Right lobe of liver (tissue), 4 donors: ENCODE measurements at regions not wholly inside any gene's neighbourhood (a gene's known extent, or its start where the extent isn't known, plus 50 kb on each side); places are given as distances from the start of the nearest gene placed in this dataset.

Experiments used
- POLR2A ChIP-seq: fragments of 450-650 bp; IDR thresholded peaks from one replicate; pipeline ENCODE4 v1.6.1; 2017; ENCODE audit warnings: antibody characterized with exemption, mild to moderate bottlenecking
- TF ChIP-seq, protein P1 (sequence below), 4 donors: fragments of 200-600 bp in 3 of 4; fragments of 450-650 bp in 1 of 4; IDR thresholded peaks; one replicate each; pipeline versions ENCODE4 v1.5.1 to v1.8.0; 2016 to 2022; ENCODE audit warnings: antibody characterized with exemption in 4 of 4, mild to moderate bottlenecking in 2 of 4
- donor health status: DM: no; HTN: no; CAD: no.
- donor health status: DM: no; HTN: no; CAD: no.
- donor health status: DM: no; HTN: yes; CAD: no.

- no peak for TF ChIP-seq POLR2A
- TF ChIP-seq, protein P1, sequence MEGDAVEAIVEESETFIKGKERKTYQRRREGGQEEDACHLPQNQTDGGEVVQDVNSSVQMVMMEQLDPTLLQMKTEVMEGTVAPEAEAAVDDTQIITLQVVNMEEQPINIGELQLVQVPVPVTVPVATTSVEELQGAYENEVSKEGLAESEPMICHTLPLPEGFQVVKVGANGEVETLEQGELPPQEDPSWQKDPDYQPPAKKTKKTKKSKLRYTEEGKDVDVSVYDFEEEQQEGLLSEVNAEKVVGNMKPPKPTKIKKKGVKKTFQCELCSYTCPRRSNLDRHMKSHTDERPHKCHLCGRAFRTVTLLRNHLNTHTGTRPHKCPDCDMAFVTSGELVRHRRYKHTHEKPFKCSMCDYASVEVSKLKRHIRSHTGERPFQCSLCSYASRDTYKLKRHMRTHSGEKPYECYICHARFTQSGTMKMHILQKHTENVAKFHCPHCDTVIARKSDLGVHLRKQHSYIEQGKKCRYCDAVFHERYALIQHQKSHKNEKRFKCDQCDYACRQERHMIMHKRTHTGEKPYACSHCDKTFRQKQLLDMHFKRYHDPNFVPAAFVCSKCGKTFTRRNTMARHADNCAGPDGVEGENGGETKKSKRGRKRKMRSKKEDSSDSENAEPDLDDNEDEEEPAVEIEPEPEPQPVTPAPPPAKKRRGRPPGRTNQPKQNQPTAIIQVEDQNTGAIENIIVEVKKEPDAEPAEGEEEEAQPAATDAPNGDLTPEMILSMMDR (IDR thresholded peaks at IDR 0.05) = no peak
These were observed 95.7 kb upstream of the IGSF10 start for GRCh38 chr3:151556596-151556995.
